Uterus (tissue), 3 donors: ENCODE measurements at regions not wholly inside any gene's neighbourhood (a gene's known extent, or its start where the extent isn't known, plus 50 kb on each side); places are given as distances from the start of the nearest gene placed in this dataset.

Experiments
- DNase-seq, 2 donors: peaks; one replicate each; pipeline ENCODE4 v3.0.0-alpha.2; 2019 to 2020
- H3K27ac ChIP-seq, 2 donors: fragments of 200-600 bp; sonication (generic); 1 replicate in 1 of 2; 2 replicates in 1 of 2; pipeline ENCODE4 v1.5.1; 2016 to 2018
- H3K27me3 ChIP-seq, 2 donors: fragments of 200-600 bp; sonication (generic); one replicate each; pipeline ENCODE4 v1.5.1; 2018 to 2019; ENCODE audit warnings: control low read depth in 1 of 2
- H3K36me3 ChIP-seq, 2 donors: fragments of 200-600 bp; sonication (generic); one replicate each; pipeline ENCODE4 v1.5.1; 2019; ENCODE audit warnings: control low read depth in 1 of 2
- H3K4me1 ChIP-seq, 2 donors: fragments of 200-600 bp; sonication (generic); one replicate each; pipeline ENCODE4 v1.5.1; 2018 to 2019; ENCODE audit warnings: control low read depth in 1 of 2
- H3K4me3 ChIP-seq, 2 donors: fragments of 200-600 bp; sonication (generic); 1 replicate in 1 of 2; 2 replicates in 1 of 2; pipeline ENCODE4 v1.5.1; 2018 to 2019; ENCODE audit warnings: mild to moderate bottlenecking in 1 of 2
- H3K9me3 ChIP-seq, 2 donors: fragments of 200-600 bp; sonication (generic); one replicate each; pipeline ENCODE4 v1.5.1; 2019; ENCODE audit warnings: control low read depth in 1 of 2
- POLR2A ChIP-seq, 2 donors: fragments of 450-650 bp; IDR thresholded peaks; one replicate each; pipeline ENCODE4 v1.6.1; 2016; ENCODE audit warnings: antibody characterized with exemption in 2 of 2, mild to moderate bottlenecking in 1 of 2, moderate library complexity in 1 of 2
- intact Hi-C: fragments of 100-400 bp; cut with DNase I; formaldehyde crosslinking; loops from one replicate; pipeline ENCODE4 v1.15.1; 2023; ENCODE audit warnings: low total_unique reads
- TF ChIP-seq, protein P1 (sequence below), 4 experiments: fragments of 200-600 bp in 2 of 4; fragments of 450-650 bp in 2 of 4; sonication (generic) in 2 of 4; IDR thresholded peaks; one replicate each; pipeline ENCODE4 v1.5.1; 2016 to 2019; ENCODE audit warnings: antibody characterized with exemption in 4 of 4, mild to moderate bottlenecking in 2 of 4, moderate library complexity in 1 of 4
- donor health status: DM: yes; HTN: yes; CAD: no.

- TF ChIP-seq, protein P1, sequence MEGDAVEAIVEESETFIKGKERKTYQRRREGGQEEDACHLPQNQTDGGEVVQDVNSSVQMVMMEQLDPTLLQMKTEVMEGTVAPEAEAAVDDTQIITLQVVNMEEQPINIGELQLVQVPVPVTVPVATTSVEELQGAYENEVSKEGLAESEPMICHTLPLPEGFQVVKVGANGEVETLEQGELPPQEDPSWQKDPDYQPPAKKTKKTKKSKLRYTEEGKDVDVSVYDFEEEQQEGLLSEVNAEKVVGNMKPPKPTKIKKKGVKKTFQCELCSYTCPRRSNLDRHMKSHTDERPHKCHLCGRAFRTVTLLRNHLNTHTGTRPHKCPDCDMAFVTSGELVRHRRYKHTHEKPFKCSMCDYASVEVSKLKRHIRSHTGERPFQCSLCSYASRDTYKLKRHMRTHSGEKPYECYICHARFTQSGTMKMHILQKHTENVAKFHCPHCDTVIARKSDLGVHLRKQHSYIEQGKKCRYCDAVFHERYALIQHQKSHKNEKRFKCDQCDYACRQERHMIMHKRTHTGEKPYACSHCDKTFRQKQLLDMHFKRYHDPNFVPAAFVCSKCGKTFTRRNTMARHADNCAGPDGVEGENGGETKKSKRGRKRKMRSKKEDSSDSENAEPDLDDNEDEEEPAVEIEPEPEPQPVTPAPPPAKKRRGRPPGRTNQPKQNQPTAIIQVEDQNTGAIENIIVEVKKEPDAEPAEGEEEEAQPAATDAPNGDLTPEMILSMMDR (IDR thresholded peaks at IDR 0.05): no peak
- TF ChIP-seq POLR2A (IDR thresholded peaks at IDR 0.05): no peak
- DNase-seq: no peak
- no peak overlapping the region for H3K27ac ChIP-seq
- H3K27me3 ChIP-seq: no peaks in the 10 kb centered on the region
- intact Hi-C loops: no loop called here
- H3K9me3 ChIP-seq: no peaks in the 10 kb centered on the region
- H3K36me3 ChIP-seq: no peaks in the 10 kb centered on the region
- no peak overlapping the region for H3K4me3 ChIP-seq
- no peaks in the 10 kb centered on the region for H3K4me1 ChIP-seq
Observed at GRCh38 chr5:164000241-164000640, 494.8 kb downstream of the MAT2B start.

- TF ChIP-seq, protein P1 (IDR thresholded peaks at IDR 0.05): no peak
- TF ChIP-seq POLR2A (IDR thresholded peaks at IDR 0.05): no peak
- Histone ChIP-seq H3K9me3 (no peaks in the 10 kb centered on the region), H3K4me3 (no peak overlapping the region), H3K27ac (no peak overlapping the region), H3K36me3 (no peaks in the 10 kb centered on the region), H3K4me1 (no peaks in the 10 kb centered on the region), H3K27me3 (no peaks in the 10 kb centered on the region)
- DNase-seq: no peak
- intact Hi-C loops: no loop called here
Observed at GRCh38 chr5:164000819-164001218, 495.4 kb downstream of the MAT2B start.

- H3K36me3 ChIP-seq: no peaks in the 10 kb centered on the region
- no peaks in the 10 kb centered on the region for H3K9me3 ChIP-seq
- TF ChIP-seq POLR2A (IDR thresholded peaks at IDR 0.05): no peak
- TF ChIP-seq, protein P1 (IDR thresholded peaks at IDR 0.05): no peak
- H3K27me3 ChIP-seq: no peaks in the 10 kb centered on the region
- no peak overlapping the region for H3K4me3 ChIP-seq
- no peaks in the 10 kb centered on the region for H3K4me1 ChIP-seq
- no peak for DNase-seq
- intact Hi-C loops: no loop called here
- peak overlapping the region in 1 of 2 donors; percentile 41 for H3K27ac ChIP-seq
Observed at GRCh38 chr5:164002214-164002613, 496.8 kb downstream of the MAT2B start.

GRCh38 chr5:164002628-164003027 lies 497.2 kb downstream of the MAT2B start:
- intact Hi-C loops: no loop called here
- Histone ChIP-seq H3K27me3 (no peaks in the 10 kb centered on the region), H3K36me3 (no peaks in the 10 kb centered on the region), H3K9me3 (no peaks in the 10 kb centered on the region), H3K4me3 (no peak overlapping the region), H3K27ac (peak overlapping the region in 1 of 2 donors; percentile 41), H3K4me1 (no peaks in the 10 kb centered on the region)
- DNase-seq: no peak
- TF ChIP-seq, protein P1 (IDR thresholded peaks at IDR 0.05): no peak
- no peak for TF ChIP-seq POLR2A (IDR thresholded peaks at IDR 0.05)

DNA sequence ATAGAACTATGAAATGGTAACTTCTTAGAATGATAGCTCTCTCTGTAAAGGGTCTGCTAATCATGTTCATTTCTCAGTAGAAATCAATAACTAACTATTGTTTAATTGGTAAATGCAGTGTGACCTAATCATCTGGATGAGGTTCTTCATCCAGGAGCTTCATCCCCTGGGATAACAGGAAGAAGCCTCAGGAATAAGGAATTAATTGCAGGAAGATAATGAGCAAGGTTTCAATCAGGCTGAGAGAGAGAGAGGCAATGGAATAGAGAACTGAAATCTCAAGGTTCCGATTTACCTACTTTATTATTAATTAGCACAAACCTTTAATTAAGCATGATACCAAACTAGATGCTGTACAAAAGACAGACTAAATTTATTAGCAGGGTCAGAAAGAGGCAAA lies 499.7 kb downstream of the MAT2B start:
- no peak overlapping the region for H3K4me3 ChIP-seq
- no peaks in the 10 kb centered on the region for H3K9me3 ChIP-seq
- no peaks in the 10 kb centered on the region for H3K36me3 ChIP-seq
- intact Hi-C loops: no loop called here
- H3K27ac ChIP-seq: no peak overlapping the region
- DNase-seq: no peak
- H3K27me3 ChIP-seq: no peaks in the 10 kb centered on the region
- no peak for TF ChIP-seq POLR2A (IDR thresholded peaks at IDR 0.05)
- TF ChIP-seq, protein P1 (IDR thresholded peaks at IDR 0.05): no peak
- H3K4me1 ChIP-seq: no peaks in the 10 kb centered on the region
